ENCODE measurements at regions not wholly inside any gene's neighbourhood (a gene's known extent, or its start where the extent isn't known, plus 50 kb on each side); places are given as distances from the start of the nearest gene placed in this dataset.

GRCh38 chr3:72295962-72296450, 511.1 kb upstream of the PROK2 start:
- TF ChIP-seq CTCF (IDR thresholded peaks at IDR 0.05 in 4 of 5, conservative IDR thresholded peaks at IDR 0.05 in 1 of 5) (no peak), POLR2A (IDR thresholded peaks at IDR 0.05) (no peak)

All from gastrocnemius medialis (tissue), 4 donors.